Loucy (cell line): ENCODE measurements at regions not wholly inside any gene's neighbourhood (a gene's known extent, or its start where the extent isn't known, plus 50 kb on each side); places are given as distances from the start of the nearest gene placed in this dataset.

Experiments used
- H2AFZ ChIP-seq: fragments of 200-600 bp; sonication (generic); 2 replicates; pipeline ENCODE4 v1.6.0; 2016; ENCODE audit warnings: antibody characterized with exemption, mild to moderate bottlenecking, low read length, moderate library complexity
- H3F3A ChIP-seq: fragments of 200-600 bp; 2 replicates; pipeline ENCODE4 v1.6.0; 2016; ENCODE audit warnings: antibody characterized with exemption, low read depth, mild to moderate bottlenecking
- H3K27me3 ChIP-seq: fragments of 200-600 bp; sonication (generic); 2 replicates; pipeline ENCODE4 v1.6.1; 2014; ENCODE audit warnings: low read length, mild to moderate bottlenecking; ENCODE audit not compliant: insufficient read depth, poor library complexity, severe bottlenecking
- H3K36me3 ChIP-seq: fragments of 200-600 bp; sonication (generic); 2 replicates; pipeline ENCODE4 v1.6.1; 2016; ENCODE audit warnings: low read length; ENCODE audit not compliant: insufficient read depth
- H3K4me1 ChIP-seq: fragments of 200-600 bp; sonication (generic); 2 replicates; pipeline ENCODE4 v1.5.1; 2014; ENCODE audit warnings: low read length, mild to moderate bottlenecking; ENCODE audit not compliant: insufficient read depth, poor library complexity, severe bottlenecking
- H3K4me2 ChIP-seq: fragments of 200-600 bp; sonication (generic); 2 replicates; pipeline ENCODE4 v1.6.0; 2014; ENCODE audit warnings: antibody characterized with exemption, low read length, low read depth, mild to moderate bottlenecking; ENCODE audit not compliant: poor library complexity, severe bottlenecking
- H3K4me3 ChIP-seq: fragments of 200-600 bp; sonication (generic); 2 replicates; pipeline ENCODE4 v1.5.1; 2014; ENCODE audit warnings: low read length, mild to moderate bottlenecking, mixed read lengths; ENCODE audit not compliant: poor library complexity, severe bottlenecking
- H3K79me2 ChIP-seq: fragments of 200-600 bp; sonication (generic); 2 replicates; pipeline ENCODE4 v1.6.1; 2014; ENCODE audit warnings: low read length; ENCODE audit not compliant: insufficient read depth
- H3K9ac ChIP-seq: fragments of 200-600 bp; sonication (generic); 2 replicates; pipeline ENCODE4 v1.6.0; 2014; ENCODE audit warnings: mild to moderate bottlenecking, low read depth, low read length, moderate library complexity; ENCODE audit not compliant: poor library complexity, severe bottlenecking
- H3K9me2 ChIP-seq: fragments of 200-600 bp; sonication (generic); replicated peaks from 2 replicates; pipeline ENCODE4 v1.6.1; 2016; ENCODE audit warnings: low read depth, low read length, mixed read lengths
- H3K9me3 ChIP-seq: fragments of 200-600 bp; sonication (generic); 2 replicates; pipeline ENCODE4 v1.6.1; 2014; ENCODE audit warnings: mild to moderate bottlenecking, antibody characterized with exemption, low read length, low read depth; ENCODE audit not compliant: insufficient read depth
- H4K20me1 ChIP-seq: fragments of 200-600 bp; sonication (generic); 2 replicates; pipeline ENCODE4 v1.6.0; 2014; ENCODE audit warnings: antibody characterized with exemption, low read length, mild to moderate bottlenecking; ENCODE audit not compliant: insufficient read depth, poor library complexity, severe bottlenecking
- EZH2phosphoT487 ChIP-seq: fragments of 200-600 bp; IDR thresholded peaks from 2 replicates; pipeline ENCODE4 v1.6.1; 2018; ENCODE audit warnings: antibody characterized with exemption, mild to moderate bottlenecking, moderate library complexity, borderline replicate concordance
- TF ChIP-seq, protein P1 (sequence below): fragments of 200-600 bp; sonication (generic); conservative IDR thresholded peaks from 2 replicates; pipeline ENCODE4 v1.5.1; 2014; ENCODE audit warnings: mild to moderate bottlenecking, antibody characterized with exemption, low read length

- Histone ChIP-seq H3K4me1 (peaks cover 7% of the 10 kb centered on the region), H4K20me1 (no peaks in the 10 kb centered on the region), H3K79me2 (0 out of 2 replicates have a peak, but pooled peaks cover 3% of the 10 kb centered on the region), H3K27me3 (no peaks in the 10 kb centered on the region), H3K4me2 (no peak overlapping the region), H3K9me2 (no peaks in the 10 kb centered on the region), H3K9ac (no peak overlapping the region), H3K36me3 (peaks cover 3% of the 10 kb centered on the region; the same call in 1 of the 2 replicates), H3K9me3 (no peaks in the 10 kb centered on the region), H2AFZ (no peak overlapping the region), H3F3A (no peaks in the 10 kb centered on the region), H3K4me3 (no peak overlapping the region)
- TF ChIP-seq, protein P1, sequence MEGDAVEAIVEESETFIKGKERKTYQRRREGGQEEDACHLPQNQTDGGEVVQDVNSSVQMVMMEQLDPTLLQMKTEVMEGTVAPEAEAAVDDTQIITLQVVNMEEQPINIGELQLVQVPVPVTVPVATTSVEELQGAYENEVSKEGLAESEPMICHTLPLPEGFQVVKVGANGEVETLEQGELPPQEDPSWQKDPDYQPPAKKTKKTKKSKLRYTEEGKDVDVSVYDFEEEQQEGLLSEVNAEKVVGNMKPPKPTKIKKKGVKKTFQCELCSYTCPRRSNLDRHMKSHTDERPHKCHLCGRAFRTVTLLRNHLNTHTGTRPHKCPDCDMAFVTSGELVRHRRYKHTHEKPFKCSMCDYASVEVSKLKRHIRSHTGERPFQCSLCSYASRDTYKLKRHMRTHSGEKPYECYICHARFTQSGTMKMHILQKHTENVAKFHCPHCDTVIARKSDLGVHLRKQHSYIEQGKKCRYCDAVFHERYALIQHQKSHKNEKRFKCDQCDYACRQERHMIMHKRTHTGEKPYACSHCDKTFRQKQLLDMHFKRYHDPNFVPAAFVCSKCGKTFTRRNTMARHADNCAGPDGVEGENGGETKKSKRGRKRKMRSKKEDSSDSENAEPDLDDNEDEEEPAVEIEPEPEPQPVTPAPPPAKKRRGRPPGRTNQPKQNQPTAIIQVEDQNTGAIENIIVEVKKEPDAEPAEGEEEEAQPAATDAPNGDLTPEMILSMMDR = no peak
- TF ChIP-seq EZH2phosphoT487 = no peak
Measured at GRCh38 chr1:232532901-232533300, 97.0 kb downstream of the SIPA1L2 start.

GRCh38 chr1:232531291-232531690 is 98.6 kb downstream of the SIPA1L2 start:
- H2AFZ ChIP-seq = no peak overlapping the region
- no peaks in the 10 kb centered on the region for H3K9me3 ChIP-seq
- H3K9ac ChIP-seq = no peak overlapping the region
- peaks cover 7% of the 10 kb centered on the region for H3K4me1 ChIP-seq
- no peaks in the 10 kb centered on the region for H3F3A ChIP-seq
- 0 out of 2 replicates have a peak, but pooled peaks cover 11% of the 10 kb centered on the region for H3K79me2 ChIP-seq
- H3K4me3 ChIP-seq = no peak overlapping the region
- no peak overlapping the region for H3K4me2 ChIP-seq
- H3K36me3 ChIP-seq = peaks cover 3% of the 10 kb centered on the region; the same call in 1 of the 2 replicates
- TF ChIP-seq EZH2phosphoT487 = no peak
- H4K20me1 ChIP-seq = no peaks in the 10 kb centered on the region
- no peaks in the 10 kb centered on the region for H3K9me2 ChIP-seq
- no peaks in the 10 kb centered on the region for H3K27me3 ChIP-seq

- no peaks in the 10 kb centered on the region for H4K20me1 ChIP-seq
Measured at GRCh38 chr1:232529747-232530146, 100.2 kb downstream of the SIPA1L2 start.

More at GRCh38 chr1:232529747-232530146, 100.2 kb downstream of the SIPA1L2 start:
- Histone ChIP-seq H2AFZ (no peak overlapping the region), H3K79me2 (peaks cover 11% of the 10 kb centered on the region; the same call in 1 of the 2 replicates), H3K4me3 (no peak overlapping the region), H3K9me2 (no peaks in the 10 kb centered on the region), H3K4me2 (no peak overlapping the region), H3K9ac (no peak overlapping the region), H3K27me3 (no peaks in the 10 kb centered on the region), H3F3A (no peaks in the 10 kb centered on the region), H3K9me3 (no peaks in the 10 kb centered on the region), H3K36me3 (peaks cover 3% of the 10 kb centered on the region; the same call in 1 of the 2 replicates), H3K4me1 (peaks cover 14% of the 10 kb centered on the region)
- TF ChIP-seq, protein P1 = no peak
- TF ChIP-seq EZH2phosphoT487 = no peak
